K562 (cell line): ENCODE measurements at regions not wholly inside any gene's neighbourhood (a gene's known extent, or its start where the extent isn't known, plus 50 kb on each side); places are given as distances from the start of the nearest gene placed in this dataset.

ENCODE experiments used
- ATAC-seq: fragments of 200-7000 bp; cut with Tn5 transposase; 3 replicates; pipeline ENCODE4 v1.9.1; 2020; ENCODE audit warnings: moderate library complexity
- BruUV-seq: library from RNA; stranded (reverse); fragments of 400-500 nt; replicated peaks from 2 replicates; lab custom pipeline; 2021; lab: Mats Ljungman, UMichigan
- CTCF ChIA-PET: fragments of 300-600 bp; formaldehyde crosslinking; extraction: SDS; loops from one replicate; lab custom pipeline; 2021; ENCODE audit warnings: low intra/inter-chr PET ratio; lab: Yijun Ruan, JAX
- POLR2A ChIA-PET: fragments of 300-600, 350-650 bp; sonication (Branson Sonifier 250); formaldehyde crosslinking; extraction: SDS; loops from one replicate; lab custom pipeline; 2021; ENCODE audit warnings: antibody characterized with exemption, inconsistent platforms; lab: Yijun Ruan, JAX
- DNase-seq, 4 experiments: peaks; one replicate each; pipeline versions ENCODE4 v3.0.0 to v3.0.0-alpha.2; 2011 to 2018; ENCODE audit warnings: low spot score in 3 of 4, mixed read lengths in 3 of 4; ENCODE audit errors: extremely low read depth in 1 of 4
- FAIRE-seq: peaks from 2 replicates; lab custom pipeline; 2011; peaks lifted over from hg19 to GRCh38; lab: Jason Lieb, UNC
- H2AFZ ChIP-seq: 2 replicates; pipeline ENCODE4 v1.6.0; 2011; ENCODE audit warnings: low read depth, low read length, control low read depth, inconsistent platforms
- H3K27ac ChIP-seq: fragments of 200-600 bp; 3 replicates; pipeline ENCODE4 v1.8.0; 2011; ENCODE audit warnings: low read depth, mild to moderate bottlenecking, control low read depth, inconsistent platforms, low read length, moderate library complexity, mixed read lengths; ENCODE audit errors: extremely low read depth
- H3K27me3 ChIP-seq, 2 experiments: fragments of 300-600 bp in 1 of 2; 2 replicates in 1 of 2; 3 replicates in 1 of 2; pipeline versions ENCODE4 v1.6.0 to v1.8.0; 2011; ENCODE audit warnings: inconsistent platforms in 2 of 2, low read length in 2 of 2, mild to moderate bottlenecking in 1 of 2, mixed read lengths in 1 of 2, moderate library complexity in 1 of 2; ENCODE audit not compliant: control insufficient read depth in 2 of 2, insufficient read depth in 2 of 2
- H3K36me3 ChIP-seq: fragments of 300-600 bp; 3 replicates; pipeline ENCODE4 v1.8.0; 2011; ENCODE audit warnings: mild to moderate bottlenecking, low read length, inconsistent platforms; ENCODE audit not compliant: control insufficient read depth, insufficient read depth
- H3K4me1 ChIP-seq, 2 experiments: fragments of 200-600 bp in 1 of 2; replicated peaks in 1 of 2; 2 replicates in 1 of 2; 3 replicates in 1 of 2; pipeline versions ENCODE4 v1.5.1 to v1.8.0; 2011; ENCODE audit warnings: inconsistent platforms in 2 of 2, low read length in 2 of 2, mild to moderate bottlenecking in 1 of 2, mixed read lengths in 1 of 2, moderate library complexity in 1 of 2; ENCODE audit not compliant: control insufficient read depth in 2 of 2, insufficient read depth in 2 of 2
- H3K4me2 ChIP-seq: 2 replicates; pipeline ENCODE4 v1.6.1; 2011; ENCODE audit warnings: low read length, control low read depth, inconsistent platforms, mixed read lengths; ENCODE audit not compliant: insufficient read depth
- H3K4me3 ChIP-seq: fragments of 200-600 bp; sonication (generic), shearing (Covaris generic); 2 replicates; pipeline ENCODE4 v1.5.1; 2016; ENCODE audit warnings: control low read depth, inconsistent platforms
- H3K79me2 ChIP-seq: fragments of 200-600 bp; 3 replicates; pipeline ENCODE4 v1.8.0; 2011; ENCODE audit warnings: low read length, inconsistent platforms; ENCODE audit not compliant: control insufficient read depth, insufficient read depth
- H3K9ac ChIP-seq, 2 experiments: 2 replicates each; pipeline versions ENCODE4 v1.6.0 to v1.6.1; 2011; ENCODE audit warnings: low read depth in 2 of 2, low read length in 2 of 2, control low read depth in 1 of 2, inconsistent platforms in 1 of 2, mild to moderate bottlenecking in 1 of 2, mixed read lengths in 1 of 2; ENCODE audit not compliant: insufficient read depth in 1 of 2
- H3K9me1 ChIP-seq: one replicate; pipeline ENCODE4 v1.6.0; 2011; ENCODE audit warnings: inconsistent platforms, mild to moderate bottlenecking, low read length, moderate library complexity; ENCODE audit not compliant: control insufficient read depth, insufficient read depth
- H3K9me3 ChIP-seq: replicated peaks from 2 replicates; pipeline ENCODE4 v1.5.1; 2011; ENCODE audit warnings: low read depth, low read length, inconsistent platforms; ENCODE audit not compliant: control insufficient read depth, insufficient read depth
- H4K20me1 ChIP-seq: replicated peaks from 2 replicates; pipeline ENCODE4 v1.6.1; 2011; ENCODE audit warnings: low read length, inconsistent platforms, mixed read lengths; ENCODE audit not compliant: control insufficient read depth, insufficient read depth
- FOXA3 ChIP-seq, 2 experiments: fragments of 450-650 bp in 1 of 2; sonication (generic) in 1 of 2; formaldehyde crosslinking; IDR thresholded peaks in 1 of 2; conservative IDR thresholded peaks in 1 of 2; 2 replicates each; pipeline versions ENCODE4 v1.4.0 to v1.8.0; 2020 to 2022; ENCODE audit warnings: mild to moderate bottlenecking in 2 of 2, missing genetic modification reagents in 1 of 2
- NR3C1 ChIP-seq: sonication (generic); formaldehyde crosslinking; IDR thresholded peaks from 2 replicates; pipeline ENCODE4 v1.8.1; 2022; ENCODE audit warnings: missing genetic modification reagents
- RBM17 ChIP-seq: fragments of 200-400 bp; formaldehyde crosslinking; IDR thresholded peaks from 2 replicates; pipeline ENCODE4 v1.6.1; 2017; ENCODE audit warnings: low read depth, mild to moderate bottlenecking, low read length, borderline replicate concordance
- TAL1 ChIP-seq: fragments of 450-650 bp; IDR thresholded peaks from 2 replicates; pipeline ENCODE4 v1.6.1; 2016; ENCODE audit warnings: mild to moderate bottlenecking
- THAP7 ChIP-seq: fragments of 250-450 bp; sonication (Bioruptor Pico); IDR thresholded peaks from 2 replicates; pipeline ENCODE4 v1.5.0; 2021
- WGBS: fragments of 100-300 bp; shearing (Covaris generic); methylation state at CpG from one replicate; pipeline ENCODE4 v1.1.6; 2016; ENCODE audit warnings: low coverage, mixed read lengths; ENCODE audit not compliant: insufficient coverage; ENCODE audit errors: missing lambda C conversion rate; 5-methylcytosine and 5-hydroxymethylcytosine counted together
- in situ Hi-C: fragments of 300-500 bp; cut with MboI; formaldehyde crosslinking; loops from 4 replicates; pipeline ENCODE4 v1.15.0; 2018; ENCODE audit warnings: inconsistent platforms, mixed read lengths
- intact Hi-C: fragments of 100-400 bp; cut with micrococcal nuclease; formaldehyde crosslinking; loops from 2 replicates; pipeline ENCODE4 v1.14.2; 2022

GRCh38 chr2:199524689-199525574 is 67.2 kb upstream of the SATB2 start:
- no peak overlapping the region for H3K4me3 ChIP-seq
- H4K20me1 ChIP-seq: no peaks in the 10 kb centered on the region
- no peaks in the 10 kb centered on the region for H3K79me2 ChIP-seq
- intact Hi-C loops: no loop called here
- no peak for FAIRE-seq
- no peaks in the 10 kb centered on the region for H3K4me1 ChIP-seq
- DNase-seq: no peak
- in situ Hi-C loops: no loop called here
- no peak for ATAC-seq
- WGBS: 0% methylated on average over 3 of the region's 3 CpGs
- CTCF ChIA-PET: no interaction called here
- BruUV-seq: no TSS peak
- no peak overlapping the region for H3K9ac ChIP-seq
- POLR2A ChIA-PET: no interaction called here
- TF ChIP-seq FOXA3 (CRISPR knock-in tag; conservative IDR thresholded peaks at IDR 0.05 in 1 of 2, IDR thresholded peaks at IDR 0.05 in 1 of 2) (peak; percentile 62 to 83; a peak in 2 of 4 replicates), RBM17 (no peak), TAL1 (0 out of 2 replicates have a peak, but pooled peaks have one; percentile 9), THAP7 (no peak), NR3C1 (CRISPR knock-in tag) (no peak)
- H3K27ac ChIP-seq: no peak overlapping the region
- no peaks in the 10 kb centered on the region for H3K27me3 ChIP-seq
- no peaks in the 10 kb centered on the region for H3K9me1 ChIP-seq
- H2AFZ ChIP-seq: no peak overlapping the region
- no peaks in the 10 kb centered on the region for H3K36me3 ChIP-seq
- no peak overlapping the region for H3K4me2 ChIP-seq
- no peaks in the 10 kb centered on the region for H3K9me3 ChIP-seq
